ENCODE measurements at regions not wholly inside any gene's neighbourhood (a gene's known extent, or its start where the extent isn't known, plus 50 kb on each side); places are given as distances from the start of the nearest gene placed in this dataset.
A peak's percentile ranks its signal among the peaks of the same experiment; 100 is the strongest.

GRCh38 chr13:109933476-109933875 is 147.1 kb upstream of the IRS2 start:
- H3K4me1 ChIP-seq (ENCODE audit: control insufficient read depth in 5 of 5, insufficient read depth in 5 of 5, low read length in 5 of 5), result peaks cover 0 to 5% (median 0%) of the 10 kb centered on the region in 5 donors
- H3K27me3 ChIP-seq (ENCODE audit: control insufficient read depth in 5 of 5, insufficient read depth in 4 of 5, low read length in 5 of 5), result no peaks in the 10 kb centered on the region
- peaks cover 0 to 5% (median 0%) of the 10 kb centered on the region in 5 donors for H3K9me3 ChIP-seq (ENCODE audit: control insufficient read depth in 5 of 5, low read length in 5 of 5)
- no peak overlapping the region for H3K4me3 ChIP-seq (ENCODE audit: low read depth in 1 of 5, low read length in 5 of 5)
- no peak overlapping the region for H3K9ac ChIP-seq (ENCODE audit: low read length in 5 of 5)
- no peaks in the 10 kb centered on the region for H3K36me3 ChIP-seq (ENCODE audit: control insufficient read depth in 5 of 5, insufficient read depth in 5 of 5, low read length in 5 of 5)
- H3K27ac ChIP-seq (ENCODE audit: low read depth, low read length), result no peak overlapping the region

- H3K4me3 ChIP-seq (ENCODE audit: low read depth in 1 of 5, low read length in 5 of 5), result no peak overlapping the region
- H3K36me3 ChIP-seq (ENCODE audit: control insufficient read depth in 5 of 5, insufficient read depth in 5 of 5, low read length in 5 of 5), result no peaks in the 10 kb centered on the region
- H3K9ac ChIP-seq (ENCODE audit: low read length in 5 of 5), result no peak overlapping the region
- peak overlapping the region; percentile 39 for H3K27ac ChIP-seq (ENCODE audit: low read depth, low read length)
- H3K27me3 ChIP-seq (ENCODE audit: control insufficient read depth in 5 of 5, insufficient read depth in 4 of 5, low read length in 5 of 5), result no peaks in the 10 kb centered on the region
- H3K4me1 ChIP-seq (ENCODE audit: control insufficient read depth in 5 of 5, insufficient read depth in 5 of 5, low read length in 5 of 5), result peaks cover 0 to 7% (median 6%) of the 10 kb centered on the region in 5 donors
- peaks cover 0 to 8% (median 6%) of the 10 kb centered on the region in 5 donors for H3K9me3 ChIP-seq (ENCODE audit: control insufficient read depth in 5 of 5, low read length in 5 of 5)
These were observed 138.0 kb upstream of the IRS2 start for GRCh38 chr13:109924376-109924775.

DNA sequence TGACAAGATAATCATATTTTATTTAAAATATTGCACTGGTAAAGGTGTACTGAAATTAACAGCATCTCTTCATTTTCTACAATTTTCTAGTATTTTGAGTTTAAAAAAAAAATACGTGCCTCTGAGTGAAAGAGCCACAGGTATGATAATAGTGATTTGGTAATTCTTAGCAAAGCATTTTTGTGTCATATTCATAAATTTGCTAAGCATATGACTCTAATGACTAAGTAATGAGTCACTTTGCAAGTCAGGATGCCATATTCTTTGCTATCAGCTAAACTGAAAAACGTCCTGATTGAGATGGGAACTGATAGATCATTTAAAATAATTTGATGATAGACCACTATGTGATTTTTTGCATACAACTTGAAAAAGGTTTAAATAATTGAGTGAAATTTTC is 136.1 kb upstream of the IRS2 start:
- Histone ChIP-seq H3K27ac (ENCODE audit: low read depth, low read length) (no peak overlapping the region), H3K4me1 (ENCODE audit: control insufficient read depth in 5 of 5, insufficient read depth in 5 of 5, low read length in 5 of 5) (peaks cover 0 to 21% (median 19%) of the 10 kb centered on the region in 5 donors), H3K4me3 (ENCODE audit: low read depth in 1 of 5, low read length in 5 of 5) (no peak overlapping the region), H3K9ac (ENCODE audit: low read length in 5 of 5) (no peak overlapping the region), H3K27me3 (ENCODE audit: control insufficient read depth in 5 of 5, insufficient read depth in 4 of 5, low read length in 5 of 5) (no peaks in the 10 kb centered on the region), H3K36me3 (ENCODE audit: control insufficient read depth in 5 of 5, insufficient read depth in 5 of 5, low read length in 5 of 5) (no peaks in the 10 kb centered on the region), H3K9me3 (ENCODE audit: control insufficient read depth in 5 of 5, low read length in 5 of 5) (peaks cover 0 to 8% (median 6%) of the 10 kb centered on the region in 5 donors)

DNA sequence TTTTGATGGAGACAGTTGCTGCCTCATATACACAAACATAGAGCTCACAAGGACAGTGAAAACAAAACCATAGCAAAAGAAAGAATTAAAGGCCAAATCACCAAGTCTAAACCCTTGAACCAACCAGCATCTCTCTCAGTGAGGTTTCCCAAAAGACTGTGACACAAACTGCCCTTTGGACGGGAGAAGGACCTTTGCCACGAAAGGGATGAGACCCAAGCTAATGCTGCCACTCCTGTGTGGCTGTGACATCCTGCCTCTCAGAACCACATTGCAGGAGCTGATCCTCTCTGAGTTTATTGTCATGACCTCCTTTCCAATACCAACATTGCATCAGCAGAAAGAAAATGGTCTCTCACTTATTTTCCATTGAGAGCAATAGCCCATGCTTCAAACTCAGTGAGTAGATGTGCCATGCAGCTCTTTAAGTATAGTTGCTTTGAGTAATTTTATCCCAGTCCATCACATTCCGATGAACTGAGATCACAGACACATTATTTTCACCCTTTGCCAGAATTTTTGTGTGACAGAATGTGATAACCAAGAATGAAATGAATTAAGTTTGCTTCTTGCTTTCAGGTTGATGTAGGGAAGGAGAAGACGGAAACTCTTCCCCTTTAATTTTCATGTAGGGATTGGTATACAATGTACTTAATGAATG is 133.5 kb upstream of the IRS2 start:
- Histone ChIP-seq H3K4me1 (ENCODE audit: control insufficient read depth in 5 of 5, insufficient read depth in 5 of 5, low read length in 5 of 5) (peaks cover 0 to 26% (median 19%) of the 10 kb centered on the region in 5 donors), H3K27me3 (ENCODE audit: control insufficient read depth in 5 of 5, insufficient read depth in 4 of 5, low read length in 5 of 5) (no peaks in the 10 kb centered on the region), H3K36me3 (ENCODE audit: control insufficient read depth in 5 of 5, insufficient read depth in 5 of 5, low read length in 5 of 5) (no peaks in the 10 kb centered on the region), H3K9me3 (ENCODE audit: control insufficient read depth in 5 of 5, low read length in 5 of 5) (no peaks in the 10 kb centered on the region), H3K27ac (ENCODE audit: low read depth, low read length) (peak overlapping the region; percentile 83), H3K4me3 (ENCODE audit: low read depth in 1 of 5, low read length in 5 of 5) (no peak overlapping the region), H3K9ac (ENCODE audit: low read length in 5 of 5) (peak overlapping the region in 1 of 5 donors; percentile 1)

GRCh38 chr13:109918179-109918711 is 131.9 kb upstream of the IRS2 start:
- Histone ChIP-seq H3K27ac (ENCODE audit: low read depth, low read length) (peak overlapping the region; percentile 83), H3K4me1 (ENCODE audit: control insufficient read depth in 5 of 5, insufficient read depth in 5 of 5, low read length in 5 of 5) (peaks cover 0 to 26% (median 19%) of the 10 kb centered on the region in 5 donors), H3K9ac (ENCODE audit: low read length in 5 of 5) (no peak overlapping the region), H3K36me3 (ENCODE audit: control insufficient read depth in 5 of 5, insufficient read depth in 5 of 5, low read length in 5 of 5) (no peaks in the 10 kb centered on the region), H3K9me3 (ENCODE audit: control insufficient read depth in 5 of 5, low read length in 5 of 5) (no peaks in the 10 kb centered on the region), H3K27me3 (ENCODE audit: control insufficient read depth in 5 of 5, insufficient read depth in 4 of 5, low read length in 5 of 5) (no peaks in the 10 kb centered on the region), H3K4me3 (ENCODE audit: low read depth in 1 of 5, low read length in 5 of 5) (no peak overlapping the region)

DNA sequence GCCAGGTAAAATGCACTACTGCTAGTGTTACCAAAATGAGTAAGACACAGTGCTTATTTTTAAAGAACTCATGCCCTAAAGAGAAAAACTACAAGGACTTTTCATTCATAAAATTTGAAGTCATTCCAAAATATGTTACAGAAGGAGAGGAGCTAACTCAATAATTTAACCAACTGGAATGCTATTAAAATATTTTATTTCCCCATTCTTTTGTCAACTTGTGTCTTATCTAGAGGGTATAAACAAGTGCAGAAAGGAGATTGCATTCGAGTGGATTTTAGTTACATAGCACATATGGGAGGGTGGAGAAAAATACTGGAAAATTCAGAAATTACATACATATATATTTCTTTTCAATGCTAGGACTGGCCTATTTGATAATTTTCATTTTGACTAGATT is 131.0 kb upstream of the IRS2 start:
- Histone ChIP-seq H3K9me3 (ENCODE audit: control insufficient read depth in 5 of 5, low read length in 5 of 5) (no peaks in the 10 kb centered on the region), H3K9ac (ENCODE audit: low read length in 5 of 5) (no peak overlapping the region), H3K36me3 (ENCODE audit: control insufficient read depth in 5 of 5, insufficient read depth in 5 of 5, low read length in 5 of 5) (no peaks in the 10 kb centered on the region), H3K4me1 (ENCODE audit: control insufficient read depth in 5 of 5, insufficient read depth in 5 of 5, low read length in 5 of 5) (peaks cover 0 to 26% (median 19%) of the 10 kb centered on the region in 5 donors), H3K27me3 (ENCODE audit: control insufficient read depth in 5 of 5, insufficient read depth in 4 of 5, low read length in 5 of 5) (no peaks in the 10 kb centered on the region), H3K4me3 (ENCODE audit: low read depth in 1 of 5, low read length in 5 of 5) (no peak overlapping the region), H3K27ac (ENCODE audit: low read depth, low read length) (peak overlapping the region; percentile 71)

- no peaks in the 10 kb centered on the region for H3K27me3 ChIP-seq (ENCODE audit: control insufficient read depth in 5 of 5, insufficient read depth in 4 of 5, low read length in 5 of 5)
- no peaks in the 10 kb centered on the region for H3K36me3 ChIP-seq (ENCODE audit: control insufficient read depth in 5 of 5, insufficient read depth in 5 of 5, low read length in 5 of 5)
- H3K4me3 ChIP-seq (ENCODE audit: low read depth in 1 of 5, low read length in 5 of 5), result no peak overlapping the region
- no peak overlapping the region for H3K9ac ChIP-seq (ENCODE audit: low read length in 5 of 5)
- peaks cover 0 to 17% (median 9%) of the 10 kb centered on the region in 5 donors for H3K4me1 ChIP-seq (ENCODE audit: control insufficient read depth in 5 of 5, insufficient read depth in 5 of 5, low read length in 5 of 5)
- H3K27ac ChIP-seq (ENCODE audit: low read depth, low read length), result no peak overlapping the region
- H3K9me3 ChIP-seq (ENCODE audit: control insufficient read depth in 5 of 5, low read length in 5 of 5), result peaks cover 0 to 1% (median 0%) of the 10 kb centered on the region in 5 donors
These were observed 127.6 kb upstream of the IRS2 start for GRCh38 chr13:109913936-109914510.

- Histone ChIP-seq H3K36me3 (ENCODE audit: control insufficient read depth in 5 of 5, insufficient read depth in 5 of 5, low read length in 5 of 5) (no peaks in the 10 kb centered on the region), H3K9ac (ENCODE audit: low read length in 5 of 5) (no peak overlapping the region), H3K9me3 (ENCODE audit: control insufficient read depth in 5 of 5, low read length in 5 of 5) (peaks cover 0 to 8% (median 6%) of the 10 kb centered on the region in 5 donors), H3K27ac (ENCODE audit: low read depth, low read length) (no peak overlapping the region), H3K27me3 (ENCODE audit: control insufficient read depth in 5 of 5, insufficient read depth in 4 of 5, low read length in 5 of 5) (no peaks in the 10 kb centered on the region), H3K4me1 (ENCODE audit: control insufficient read depth in 5 of 5, insufficient read depth in 5 of 5, low read length in 5 of 5) (peaks cover 0 to 10% (median 1%) of the 10 kb centered on the region in 5 donors), H3K4me3 (ENCODE audit: low read depth in 1 of 5, low read length in 5 of 5) (no peak overlapping the region)
These were observed 126.8 kb upstream of the IRS2 start for GRCh38 chr13:109913186-109913585.

- Histone ChIP-seq H3K4me3 (ENCODE audit: low read depth in 1 of 5, low read length in 5 of 5) (no peak overlapping the region), H3K4me1 (ENCODE audit: control insufficient read depth in 5 of 5, insufficient read depth in 5 of 5, low read length in 5 of 5) (no peaks in the 10 kb centered on the region), H3K27ac (ENCODE audit: low read depth, low read length) (no peak overlapping the region), H3K9me3 (ENCODE audit: control insufficient read depth in 5 of 5, low read length in 5 of 5) (peaks cover 0 to 8% (median 6%) of the 10 kb centered on the region in 5 donors), H3K27me3 (ENCODE audit: control insufficient read depth in 5 of 5, insufficient read depth in 4 of 5, low read length in 5 of 5) (no peaks in the 10 kb centered on the region), H3K36me3 (ENCODE audit: control insufficient read depth in 5 of 5, insufficient read depth in 5 of 5, low read length in 5 of 5) (no peaks in the 10 kb centered on the region), H3K9ac (ENCODE audit: low read length in 5 of 5) (no peak overlapping the region)
These were observed 123.8 kb upstream of the IRS2 start for GRCh38 chr13:109910194-109910593.

- H3K36me3 ChIP-seq (ENCODE audit: control insufficient read depth in 5 of 5, insufficient read depth in 5 of 5, low read length in 5 of 5), result no peaks in the 10 kb centered on the region
- no peak overlapping the region for H3K27ac ChIP-seq (ENCODE audit: low read depth, low read length)
- H3K9ac ChIP-seq (ENCODE audit: low read length in 5 of 5), result no peak overlapping the region
- no peak overlapping the region for H3K4me3 ChIP-seq (ENCODE audit: low read depth in 1 of 5, low read length in 5 of 5)
- peaks cover 0 to 8% (median 6%) of the 10 kb centered on the region in 5 donors for H3K9me3 ChIP-seq (ENCODE audit: control insufficient read depth in 5 of 5, low read length in 5 of 5)
- no peaks in the 10 kb centered on the region for H3K27me3 ChIP-seq (ENCODE audit: control insufficient read depth in 5 of 5, insufficient read depth in 4 of 5, low read length in 5 of 5)
- no peaks in the 10 kb centered on the region for H3K4me1 ChIP-seq (ENCODE audit: control insufficient read depth in 5 of 5, insufficient read depth in 5 of 5, low read length in 5 of 5)
These were observed 120.6 kb upstream of the IRS2 start for GRCh38 chr13:109906976-109907375.
